ENCODE measurements at regions not wholly inside any gene's neighbourhood (a gene's known extent, or its start where the extent isn't known, plus 50 kb on each side); places are given as distances from the start of the nearest gene placed in this dataset.

- TF ChIP-seq CTCF (conservative IDR thresholded peaks at IDR 0.05) (no peak), EZH2 (IDR thresholded peaks at IDR 0.05; ENCODE audit: low read depth) (no peak)
Observed at GRCh38 chr4:112894480-112894879, 155.0 kb upstream of the ANK2 start.
